ENCODE measurements at regions not wholly inside any gene's neighbourhood (a gene's known extent, or its start where the extent isn't known, plus 50 kb on each side); places are given as distances from the start of the nearest gene placed in this dataset.

GRCh38 chr17:53499277-53499676, 323.4 kb upstream of the KIF2B start:
- intact Hi-C loops (cut with micrococcal nuclease; ENCODE audit: unreplicated experiment): no loop called here
- whole genome bisulfite sequencing (ENCODE audit: low lambda C conversion rate): 0% methylated on average over 2 of the region's 2 CpGs
- BruUV-seq (replicated peaks): no TSS peak
- Histone ChIP-seq H3K79me2 (ENCODE audit: insufficient read depth, low read length) (no peaks in the 10 kb centered on the region), H3K4me1 (ENCODE audit: insufficient read depth, low read length) (no peaks in the 10 kb centered on the region), H3K9me3 (ENCODE audit: low read length) (peaks cover 66% of the 10 kb centered on the region), H3K27ac (ENCODE audit: extremely low read length, insufficient read depth, low read length) (no peak overlapping the region), H3K4me3 (replicated peaks in 1 of 3; ENCODE audit: insufficient read depth in 1 of 3, low read depth in 2 of 3, low read length in 3 of 3) (no peak overlapping the region), H3K27me3 (ENCODE audit: control insufficient read depth in 1 of 2, insufficient read depth in 2 of 2, low read length in 2 of 2) (no peaks in the 10 kb centered on the region), H3K4me2 (ENCODE audit: low read depth, low read length) (no peak overlapping the region), H4K20me1 (ENCODE audit: insufficient read depth, low read length) (no peaks in the 10 kb centered on the region), H3K36me3 (replicated peaks in 1 of 2; ENCODE audit: control insufficient read depth in 1 of 2, insufficient read depth in 2 of 2, low read length in 2 of 2) (no peaks in the 10 kb centered on the region), H3K9ac (ENCODE audit: insufficient read depth, low read depth, low read length) (no peak overlapping the region), H2AFZ (ENCODE audit: low read length) (no peak overlapping the region)
- in situ Hi-C loops (cut with HindIII; ENCODE audit: extremely low pct_ligation_motif_present, low pct_unique_long_range_greater_than_20kb): no loop called here
- DNase-seq (ENCODE audit: low spot score) (no peak), ATAC-seq (no peak), FAIRE-seq (no peak)
- CTCF ChIA-PET (ENCODE audit: low intra/inter-chr PET ratio, low total read pairs): no interaction called here
- TF ChIP-seq ATF1 (CRISPR knock-in tag; IDR thresholded peaks at IDR 0.05) (no peak), HNRNPUL1 (IDR thresholded peaks at IDR 0.05; ENCODE audit: low read depth, low read length) (no peak), GATAD2A (CRISPR knock-in tag; IDR thresholded peaks at IDR 0.05) (no peak), ZNF710 (CRISPR knock-in tag; IDR thresholded peaks at IDR 0.05; ENCODE audit: borderline replicate concordance) (no peak), ZBTB20 (CRISPR knock-in tag; IDR thresholded peaks at IDR 0.05; ENCODE audit: borderline replicate concordance, low read depth) (no peak), ZC3H13 (CRISPR knock-in tag; IDR thresholded peaks at IDR 0.05) (no peak), DMAP1 (CRISPR knock-in tag; IDR thresholded peaks at IDR 0.05) (no peak), ZNF292 (CRISPR knock-in tag; IDR thresholded peaks at IDR 0.05; ENCODE audit: borderline replicate concordance, low read depth) (no peak), ZNF709 (CRISPR knock-in tag; IDR thresholded peaks at IDR 0.05) (no peak), ZNF891 (CRISPR knock-in tag; IDR thresholded peaks at IDR 0.05) (no peak), ZNF737 (CRISPR knock-in tag; IDR thresholded peaks at IDR 0.05; ENCODE audit: borderline replicate concordance) (no peak), ZKSCAN8 (CRISPR knock-in tag; IDR thresholded peaks at IDR 0.05; ENCODE audit: borderline replicate concordance) (no peak)
- POLR2A ChIA-PET: no interaction called here

Measured in HepG2 (cell line).